Mesendoderm (in vitro differentiated cells): ENCODE measurements at regions not wholly inside any gene's neighbourhood (a gene's known extent, or its start where the extent isn't known, plus 50 kb on each side); places are given as distances from the start of the nearest gene placed in this dataset.

Experiments used
- DNase-seq: peaks from one replicate; pipeline ENCODE4 v3.0.0; 2013
- H2AK5ac ChIP-seq: 2 replicates; pipeline ENCODE4 v1.6.1; 2013; ENCODE audit warnings: low read length, inconsistent platforms
- H2BK120ac ChIP-seq: 2 replicates; pipeline ENCODE4 v1.6.1; 2013; ENCODE audit warnings: low read depth, mild to moderate bottlenecking, low read length, moderate library complexity, mixed read lengths
- H2BK15ac ChIP-seq: replicated peaks from 2 replicates; pipeline ENCODE4 v1.6.1; 2013; ENCODE audit warnings: low read depth, mild to moderate bottlenecking, moderate library complexity
- H2BK5ac ChIP-seq: 2 replicates; pipeline ENCODE4 v1.6.1; 2013; ENCODE audit warnings: low read length, inconsistent platforms
- H3K18ac ChIP-seq: 2 replicates; pipeline ENCODE4 v1.6.1; 2013; ENCODE audit warnings: mild to moderate bottlenecking, low read length, mixed read lengths
- H3K23ac ChIP-seq: one replicate; pipeline ENCODE4 v1.6.1; 2013; ENCODE audit warnings: low read length
- H3K27ac ChIP-seq: 2 replicates; pipeline ENCODE4 v1.5.1; 2013; ENCODE audit warnings: low read depth, mild to moderate bottlenecking, inconsistent platforms, low read length, moderate library complexity
- H3K27me3 ChIP-seq: 2 replicates; pipeline ENCODE4 v1.6.1; 2013; ENCODE audit warnings: low read length, control low read depth, mild to moderate bottlenecking, inconsistent platforms; ENCODE audit not compliant: insufficient read depth, poor library complexity
- H3K36me3 ChIP-seq: 2 replicates; pipeline ENCODE4 v1.6.1; 2013; ENCODE audit warnings: low read length, inconsistent platforms; ENCODE audit not compliant: control insufficient read depth, insufficient read depth
- H3K4ac ChIP-seq: one replicate; pipeline ENCODE4 v1.6.1; 2013; ENCODE audit warnings: low read depth, mild to moderate bottlenecking, low read length, moderate library complexity
- H3K4me1 ChIP-seq: 2 replicates; pipeline ENCODE4 v1.6.1; 2013; ENCODE audit warnings: low read depth, low read length, inconsistent platforms; ENCODE audit not compliant: control insufficient read depth
- H3K4me2 ChIP-seq: 2 replicates; pipeline ENCODE4 v1.6.1; 2013; ENCODE audit warnings: low read length
- H3K4me3 ChIP-seq: 2 replicates; pipeline ENCODE4 v1.5.1; 2013; ENCODE audit warnings: mild to moderate bottlenecking, low read length
- H3K56ac ChIP-seq: one replicate; pipeline ENCODE4 v1.6.1; 2013; ENCODE audit warnings: low read length
- H3K79me1 ChIP-seq: 2 replicates; pipeline ENCODE4 v1.6.1; 2013; ENCODE audit warnings: low read length, inconsistent platforms
- H3K79me2 ChIP-seq: 2 replicates; pipeline ENCODE4 v1.6.1; 2013; ENCODE audit warnings: mild to moderate bottlenecking, low read length; ENCODE audit not compliant: control insufficient read depth, insufficient read depth
- H3K9ac ChIP-seq: 2 replicates; pipeline ENCODE4 v1.6.1; 2013; ENCODE audit warnings: low read length, inconsistent platforms
- H4K5ac ChIP-seq: one replicate; pipeline ENCODE4 v1.6.1; 2013; ENCODE audit warnings: low read length
- H4K8ac ChIP-seq: one replicate; pipeline ENCODE4 v1.6.1; 2013; ENCODE audit warnings: low read depth, mild to moderate bottlenecking, control low read depth, low read length, moderate library complexity
- WGBS: extraction: QIAGEN DNeasy Blood & Tissue Kit; methylation state at CpG from one replicate; pipeline ENCODE4 v1.1.7; 2013; ENCODE audit warnings: low lambda C conversion rate, missing lambda C conversion rate; ENCODE audit not compliant: insufficient coverage; ENCODE audit errors: extremely low coverage; 5-methylcytosine and 5-hydroxymethylcytosine counted together

- no CpG with 5 or more reads among the region's 1 CpG for WGBS
- DNase-seq = no peak
- no peaks in the 10 kb centered on the region for H3K4me1 ChIP-seq
- H3K56ac ChIP-seq = no peak overlapping the region
- no peak overlapping the region for H2BK120ac ChIP-seq
- no peak overlapping the region for H3K4me2 ChIP-seq
- H3K27ac ChIP-seq = no peak overlapping the region
- H3K18ac ChIP-seq = no peak overlapping the region
- H3K4ac ChIP-seq = no peak overlapping the region
- H3K79me2 ChIP-seq = no peaks in the 10 kb centered on the region
- H2BK5ac ChIP-seq = no peak overlapping the region
- H3K23ac ChIP-seq = no peak overlapping the region
- H4K8ac ChIP-seq = no peak overlapping the region
- no peak overlapping the region for H4K5ac ChIP-seq
- H3K79me1 ChIP-seq = no peaks in the 10 kb centered on the region
- no peak overlapping the region for H2BK15ac ChIP-seq
- H3K9ac ChIP-seq = no peak overlapping the region
- H3K27me3 ChIP-seq = no peaks in the 10 kb centered on the region
- H3K36me3 ChIP-seq = no peaks in the 10 kb centered on the region
- H2AK5ac ChIP-seq = no peak overlapping the region
- no peak overlapping the region for H3K4me3 ChIP-seq
These were observed 1104.0 kb downstream of the XPNPEP1 start for GRCh38 chr10:108819302-108819701.

- Histone ChIP-seq H3K4me1 (no peaks in the 10 kb centered on the region), H2BK15ac (no peak overlapping the region), H2AK5ac (no peak overlapping the region), H3K27ac (no peak overlapping the region), H3K18ac (no peak overlapping the region), H3K9ac (no peak overlapping the region), H3K23ac (no peak overlapping the region), H3K27me3 (no peaks in the 10 kb centered on the region), H3K79me2 (no peaks in the 10 kb centered on the region), H2BK5ac (no peak overlapping the region), H3K4me3 (no peak overlapping the region), H3K79me1 (no peaks in the 10 kb centered on the region), H3K36me3 (no peaks in the 10 kb centered on the region), H3K4ac (no peak overlapping the region), H4K5ac (no peak overlapping the region), H3K4me2 (no peak overlapping the region), H2BK120ac (no peak overlapping the region), H3K56ac (no peak overlapping the region), H4K8ac (no peak overlapping the region)
- no CpG with 5 or more reads among the region's 2 CpGs for WGBS
- DNase-seq = no peak
These were observed 1105.7 kb downstream of the XPNPEP1 start for GRCh38 chr10:108817584-108817983.

- DNase-seq = peak; percentile 54
These were observed 1106.2 kb downstream of the XPNPEP1 start for GRCh38 chr10:108817135-108817534.

GRCh38 chr10:108812906-108813305 is 1110.4 kb downstream of the XPNPEP1 start:
- no peak overlapping the region for H3K9ac ChIP-seq
- H3K4me2 ChIP-seq = no peak overlapping the region
- no peak overlapping the region for H2BK120ac ChIP-seq
- H3K27me3 ChIP-seq = no peaks in the 10 kb centered on the region
- no peak overlapping the region for H4K8ac ChIP-seq
- H2BK5ac ChIP-seq = no peak overlapping the region
- WGBS = no CpG with 5 or more reads among the region's 2 CpGs
- no peaks in the 10 kb centered on the region for H3K36me3 ChIP-seq
- H3K4ac ChIP-seq = no peak overlapping the region
- H4K5ac ChIP-seq = no peak overlapping the region
- no peaks in the 10 kb centered on the region for H3K79me2 ChIP-seq
- no peaks in the 10 kb centered on the region for H3K4me1 ChIP-seq
- H3K4me3 ChIP-seq = no peak overlapping the region
- no peak overlapping the region for H3K18ac ChIP-seq
- no peak overlapping the region for H3K23ac ChIP-seq
- no peak overlapping the region for H2BK15ac ChIP-seq
- no peak overlapping the region for H2AK5ac ChIP-seq
- no peaks in the 10 kb centered on the region for H3K79me1 ChIP-seq
- H3K56ac ChIP-seq = no peak overlapping the region
- no peak for DNase-seq
- H3K27ac ChIP-seq = no peak overlapping the region

More at GRCh38 chr10:108817135-108817534, 1106.2 kb downstream of the XPNPEP1 start:
- H3K4me1 ChIP-seq = no peaks in the 10 kb centered on the region
- no peaks in the 10 kb centered on the region for H3K36me3 ChIP-seq
- no peak overlapping the region for H2BK5ac ChIP-seq
- no peak overlapping the region for H2BK120ac ChIP-seq
- no peak overlapping the region for H3K27ac ChIP-seq
- WGBS = no CpG with 5 or more reads among the region's 3 CpGs
- H3K79me1 ChIP-seq = no peaks in the 10 kb centered on the region
- no peaks in the 10 kb centered on the region for H3K27me3 ChIP-seq
- no peak overlapping the region for H4K5ac ChIP-seq
- H3K4me3 ChIP-seq = no peak overlapping the region
- H3K56ac ChIP-seq = no peak overlapping the region
- H3K4ac ChIP-seq = no peak overlapping the region
- no peak overlapping the region for H2BK15ac ChIP-seq
- no peak overlapping the region for H3K9ac ChIP-seq
- H3K23ac ChIP-seq = no peak overlapping the region
- H4K8ac ChIP-seq = no peak overlapping the region
- H3K79me2 ChIP-seq = no peaks in the 10 kb centered on the region
- no peak overlapping the region for H3K4me2 ChIP-seq
- H2AK5ac ChIP-seq = no peak overlapping the region
- H3K18ac ChIP-seq = no peak overlapping the region

- Histone ChIP-seq H4K8ac (no peak overlapping the region), H4K5ac (no peak overlapping the region), H3K56ac (no peak overlapping the region), H3K23ac (no peak overlapping the region), H3K4ac (no peak overlapping the region), H3K18ac (no peak overlapping the region), H3K4me1 (no peaks in the 10 kb centered on the region), H3K27ac (no peak overlapping the region), H2AK5ac (no peak overlapping the region), H3K27me3 (no peaks in the 10 kb centered on the region), H3K79me2 (no peaks in the 10 kb centered on the region), H2BK120ac (no peak overlapping the region), H3K4me3 (no peak overlapping the region), H3K79me1 (no peaks in the 10 kb centered on the region), H3K4me2 (no peak overlapping the region), H2BK15ac (no peak overlapping the region), H2BK5ac (no peak overlapping the region), H3K9ac (no peak overlapping the region), H3K36me3 (no peaks in the 10 kb centered on the region)
- DNase-seq = no peak
- WGBS = no CpG with 5 or more reads among the region's 1 CpG
These were observed 1111.0 kb downstream of the XPNPEP1 start for GRCh38 chr10:108812296-108812695.

GRCh38 chr10:108808228-108808627 is 1115.1 kb downstream of the XPNPEP1 start:
- H3K79me1 ChIP-seq = no peaks in the 10 kb centered on the region
- no peaks in the 10 kb centered on the region for H3K79me2 ChIP-seq
- no peak overlapping the region for H3K4ac ChIP-seq
- no peak overlapping the region for H3K4me3 ChIP-seq
- no peak overlapping the region for H3K4me2 ChIP-seq
- no peak overlapping the region for H3K23ac ChIP-seq
- no CpG with 5 or more reads among the region's 2 CpGs for WGBS
- no peaks in the 10 kb centered on the region for H3K4me1 ChIP-seq
- no peak overlapping the region for H3K18ac ChIP-seq
- H3K36me3 ChIP-seq = no peaks in the 10 kb centered on the region
- H3K56ac ChIP-seq = no peak overlapping the region
- no peak overlapping the region for H2AK5ac ChIP-seq
- H4K8ac ChIP-seq = no peak overlapping the region
- no peak overlapping the region for H3K9ac ChIP-seq
- no peaks in the 10 kb centered on the region for H3K27me3 ChIP-seq
- no peak overlapping the region for H3K27ac ChIP-seq
- no peak for DNase-seq
- no peak overlapping the region for H2BK15ac ChIP-seq
- H2BK5ac ChIP-seq = no peak overlapping the region
- H2BK120ac ChIP-seq = no peak overlapping the region
- H4K5ac ChIP-seq = no peak overlapping the region
